Fibroblast of mammary gland (primary cell): ENCODE measurements at regions not wholly inside any gene's neighbourhood (a gene's known extent, or its start where the extent isn't known, plus 50 kb on each side); places are given as distances from the start of the nearest gene placed in this dataset.

Source experiments
- DNase-seq: peaks from one replicate; pipeline ENCODE4 v3.0.0-alpha.2; 2010; ENCODE audit warnings: low read depth
- H3K4me3 ChIP-seq: 2 replicates; pipeline ENCODE4 v1.5.1; 2011; ENCODE audit warnings: low read depth, mild to moderate bottlenecking, low read length, moderate library complexity; ENCODE audit not compliant: control insufficient read depth
- TF ChIP-seq, protein P1 (sequence below): conservative IDR thresholded peaks from 2 replicates; pipeline ENCODE4 v1.5.1; 2011; ENCODE audit warnings: low read depth, low read length, inconsistent platforms; ENCODE audit not compliant: control insufficient read depth, insufficient read depth

DNA sequence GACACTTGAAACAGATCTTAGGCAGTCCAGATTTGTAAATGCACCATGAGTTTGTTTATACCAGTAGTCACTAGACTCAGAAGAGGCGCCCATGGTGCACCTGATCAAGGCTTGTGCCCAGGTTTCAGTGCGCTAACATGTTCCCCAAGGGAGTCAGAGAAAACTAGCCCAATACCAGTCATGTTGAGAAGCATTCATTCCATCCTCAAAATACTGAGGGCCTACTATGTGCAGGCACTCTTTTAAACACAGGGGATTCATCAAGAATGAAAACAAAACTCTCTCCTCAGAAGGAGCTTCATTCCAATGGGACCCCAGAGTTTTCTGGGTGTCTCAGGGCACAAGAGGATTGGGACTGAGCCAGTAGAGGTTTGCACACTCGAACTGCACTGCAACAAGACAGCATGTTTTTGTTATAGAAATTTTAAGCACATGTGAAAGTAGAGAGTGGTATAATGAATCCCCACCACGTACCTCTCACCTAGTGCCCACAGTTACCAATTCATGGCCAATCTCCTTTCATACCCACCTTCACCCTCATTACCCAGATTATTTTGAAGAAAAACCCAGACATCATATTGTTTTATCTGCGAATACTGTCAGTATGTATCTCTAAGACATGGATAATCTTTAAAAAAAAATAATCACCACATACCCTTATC, 55.0 kb upstream of the ARID5B start:
- H3K4me3 ChIP-seq = no peak overlapping the region
- no peak for DNase-seq
- TF ChIP-seq, protein P1, sequence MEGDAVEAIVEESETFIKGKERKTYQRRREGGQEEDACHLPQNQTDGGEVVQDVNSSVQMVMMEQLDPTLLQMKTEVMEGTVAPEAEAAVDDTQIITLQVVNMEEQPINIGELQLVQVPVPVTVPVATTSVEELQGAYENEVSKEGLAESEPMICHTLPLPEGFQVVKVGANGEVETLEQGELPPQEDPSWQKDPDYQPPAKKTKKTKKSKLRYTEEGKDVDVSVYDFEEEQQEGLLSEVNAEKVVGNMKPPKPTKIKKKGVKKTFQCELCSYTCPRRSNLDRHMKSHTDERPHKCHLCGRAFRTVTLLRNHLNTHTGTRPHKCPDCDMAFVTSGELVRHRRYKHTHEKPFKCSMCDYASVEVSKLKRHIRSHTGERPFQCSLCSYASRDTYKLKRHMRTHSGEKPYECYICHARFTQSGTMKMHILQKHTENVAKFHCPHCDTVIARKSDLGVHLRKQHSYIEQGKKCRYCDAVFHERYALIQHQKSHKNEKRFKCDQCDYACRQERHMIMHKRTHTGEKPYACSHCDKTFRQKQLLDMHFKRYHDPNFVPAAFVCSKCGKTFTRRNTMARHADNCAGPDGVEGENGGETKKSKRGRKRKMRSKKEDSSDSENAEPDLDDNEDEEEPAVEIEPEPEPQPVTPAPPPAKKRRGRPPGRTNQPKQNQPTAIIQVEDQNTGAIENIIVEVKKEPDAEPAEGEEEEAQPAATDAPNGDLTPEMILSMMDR = no peak

DNA sequence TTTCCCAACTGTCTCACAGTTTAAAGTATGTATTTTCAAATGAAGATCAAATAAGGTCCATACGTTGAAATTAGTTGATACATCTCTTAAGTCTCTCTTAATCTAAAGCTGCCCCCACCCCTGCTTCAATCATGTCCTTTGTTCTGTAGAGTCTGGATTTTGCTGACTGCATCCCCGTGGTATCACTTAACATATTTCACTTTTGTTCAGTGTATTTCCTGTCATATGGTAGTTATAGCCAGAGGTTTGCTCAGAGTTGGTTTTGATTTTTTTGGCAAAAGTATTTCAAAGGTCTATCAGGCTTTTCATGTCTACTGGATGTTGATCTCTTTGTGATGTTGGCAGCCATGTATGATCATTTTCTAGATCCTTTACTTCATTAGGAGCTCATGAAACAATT, 54.4 kb upstream of the ARID5B start:
- no peak for DNase-seq
- TF ChIP-seq, protein P1 = no peak

DNA sequence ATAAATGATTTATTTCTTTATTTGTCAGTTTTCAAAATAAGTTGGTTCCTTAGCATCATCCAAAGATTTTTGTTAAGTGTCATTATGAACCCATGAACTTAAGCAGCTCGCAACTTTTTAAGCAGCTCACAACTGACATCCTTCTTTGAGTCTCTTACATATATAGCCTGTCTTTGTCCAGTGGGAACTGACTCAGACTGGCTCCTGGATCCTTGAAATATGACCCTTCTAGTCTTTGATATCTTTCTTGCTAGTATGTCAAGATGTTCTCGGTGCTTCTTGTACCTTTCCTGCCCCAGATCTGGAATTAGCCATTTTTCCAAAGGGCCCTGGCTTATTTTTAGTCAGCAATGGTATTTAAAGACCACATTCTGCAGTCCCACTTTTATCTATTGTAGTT, 53.9 kb upstream of the ARID5B start:
- peak; percentile 35 for DNase-seq
- no peak overlapping the region for H3K4me3 ChIP-seq
- TF ChIP-seq, protein P1 = no peak

More for the DNA sequence above, 54.4 kb upstream of the ARID5B start:
- no peak overlapping the region for H3K4me3 ChIP-seq

DNA sequence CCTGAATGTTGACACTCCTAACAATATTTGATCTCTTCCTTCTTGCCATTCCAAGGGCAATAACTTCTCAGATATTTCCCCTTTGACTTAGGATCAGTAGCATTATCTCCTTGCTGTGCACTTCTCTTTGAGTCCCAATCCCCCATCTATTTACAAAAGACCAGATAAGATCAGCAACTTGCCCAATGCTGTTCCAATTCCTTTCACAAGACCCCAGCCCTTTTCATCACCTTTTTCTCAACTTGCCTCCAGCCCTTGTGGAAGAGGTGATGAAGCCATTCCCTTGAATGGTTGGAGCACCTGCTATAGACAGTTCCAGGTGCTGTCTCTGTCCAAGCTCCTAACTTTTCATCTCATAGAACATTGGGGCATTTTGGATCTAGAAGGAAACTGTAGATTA, 51.1 kb upstream of the ARID5B start:
- TF ChIP-seq, protein P1 = no peak
- DNase-seq = no peak
- H3K4me3 ChIP-seq = no peak overlapping the region
